ENCODE measurements at regions not wholly inside any gene's neighbourhood (a gene's known extent, or its start where the extent isn't known, plus 50 kb on each side); places are given as distances from the start of the nearest gene placed in this dataset.

GRCh38 chr10:107471911-107472310 is 307.4 kb upstream of the SORCS1 start:
- Mint-ChIP-seq H3K36me3 (ENCODE audit: insufficient read depth, unreplicated experiment) (no peaks in the 10 kb centered on the region), H3K27me3 (ENCODE audit: insufficient read depth, unreplicated experiment) (no peaks in the 10 kb centered on the region), H3K4me1 (ENCODE audit: low read depth, unreplicated experiment) (no peaks in the 10 kb centered on the region), H3K9me3 (ENCODE audit: unreplicated experiment) (no peaks in the 10 kb centered on the region), H3K4me3 (ENCODE audit: unreplicated experiment) (no peak overlapping the region), H3K27ac (ENCODE audit: unreplicated experiment) (no peak overlapping the region)
- no peak for DNase-seq
- Histone ChIP-seq H3K4me3 (ENCODE audit: low read depth, low read length) (no peak overlapping the region), H3K36me3 (ENCODE audit: control insufficient read depth, insufficient read depth, low read length) (no peaks in the 10 kb centered on the region), H3K9me3 (no peaks in the 10 kb centered on the region), H3K27me3 (replicated peaks; ENCODE audit: control insufficient read depth, insufficient read depth, low read length) (no peaks in the 10 kb centered on the region), H3K4me1 (no peaks in the 10 kb centered on the region)
- TF ChIP-seq CTCF (IDR thresholded peaks at IDR 0.05; ENCODE audit: insufficient read depth in 1 of 2, low read depth in 1 of 2, low read length in 1 of 2, severe bottlenecking in 1 of 2, unreplicated experiment in 1 of 2): no peak
- POLR2A ChIA-PET: no interaction called here
- intact Hi-C loops (cut with micrococcal nuclease; ENCODE audit: unreplicated experiment): no loop called here
- CTCF ChIA-PET: no interaction called here
- BruUV-seq (replicated peaks): no TSS peak

DNA sequence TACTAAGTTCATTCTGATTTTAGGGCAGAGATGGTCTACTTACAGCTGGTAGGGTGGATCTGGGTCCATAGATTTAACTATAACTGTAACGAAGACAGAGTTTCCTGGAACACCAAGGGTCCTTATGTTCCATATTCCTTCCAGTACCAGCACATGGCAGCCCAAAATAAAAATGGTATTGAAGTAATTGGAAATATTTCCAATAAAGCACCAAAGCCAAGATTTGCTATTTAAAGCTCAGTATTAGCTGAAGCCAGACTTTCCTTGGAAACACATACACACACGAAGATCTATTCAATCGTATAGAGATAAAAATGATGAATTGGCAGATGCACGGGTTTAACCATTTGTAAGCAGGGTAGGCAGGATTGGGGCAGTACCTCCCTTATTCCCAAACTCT is 289.1 kb upstream of the SORCS1 start:
- BruUV-seq (replicated peaks): no TSS peak

GRCh38 chr10:107451047-107451446 is 286.5 kb upstream of the SORCS1 start:
- TF ChIP-seq CTCF (IDR thresholded peaks at IDR 0.05; ENCODE audit: insufficient read depth in 1 of 2, low read depth in 1 of 2, low read length in 1 of 2, severe bottlenecking in 1 of 2, unreplicated experiment in 1 of 2): no peak
- intact Hi-C loops (cut with micrococcal nuclease; ENCODE audit: unreplicated experiment): no loop called here
- Mint-ChIP-seq H3K4me3 (ENCODE audit: unreplicated experiment) (no peak overlapping the region), H3K36me3 (ENCODE audit: insufficient read depth, unreplicated experiment) (no peaks in the 10 kb centered on the region), H3K27me3 (ENCODE audit: insufficient read depth, unreplicated experiment) (no peaks in the 10 kb centered on the region), H3K4me1 (ENCODE audit: low read depth, unreplicated experiment) (no peaks in the 10 kb centered on the region), H3K9me3 (ENCODE audit: unreplicated experiment) (no peaks in the 10 kb centered on the region), H3K27ac (ENCODE audit: unreplicated experiment) (no peak overlapping the region)
- CTCF ChIA-PET: no interaction called here
- no TSS peak for BruUV-seq (replicated peaks)
- DNase-seq: no peak
- Histone ChIP-seq H3K9me3 (no peaks in the 10 kb centered on the region), H3K4me1 (no peaks in the 10 kb centered on the region), H3K36me3 (ENCODE audit: control insufficient read depth, insufficient read depth, low read length) (no peaks in the 10 kb centered on the region), H3K4me3 (ENCODE audit: low read depth, low read length) (no peak overlapping the region), H3K27me3 (replicated peaks; ENCODE audit: control insufficient read depth, insufficient read depth, low read length) (no peaks in the 10 kb centered on the region)
- POLR2A ChIA-PET: no interaction called here

More for the DNA sequence above, 289.1 kb upstream of the SORCS1 start:
- Histone ChIP-seq H3K4me3 (ENCODE audit: low read depth, low read length) (no peak overlapping the region), H3K27me3 (replicated peaks; ENCODE audit: control insufficient read depth, insufficient read depth, low read length) (no peaks in the 10 kb centered on the region), H3K4me1 (no peaks in the 10 kb centered on the region), H3K36me3 (ENCODE audit: control insufficient read depth, insufficient read depth, low read length) (no peaks in the 10 kb centered on the region), H3K9me3 (no peaks in the 10 kb centered on the region)
- POLR2A ChIA-PET: no interaction called here
- H3K27ac Mint-ChIP-seq (ENCODE audit: unreplicated experiment): no peak overlapping the region
- H3K4me1 Mint-ChIP-seq (ENCODE audit: low read depth, unreplicated experiment): no peaks in the 10 kb centered on the region
- CTCF ChIA-PET: no interaction called here
- no peak for DNase-seq
- H3K9me3 Mint-ChIP-seq (ENCODE audit: unreplicated experiment): no peaks in the 10 kb centered on the region
- intact Hi-C loops (cut with micrococcal nuclease; ENCODE audit: unreplicated experiment): no loop called here
- no peaks in the 10 kb centered on the region for H3K27me3 Mint-ChIP-seq (ENCODE audit: insufficient read depth, unreplicated experiment)
- H3K4me3 Mint-ChIP-seq (ENCODE audit: unreplicated experiment): no peak overlapping the region
- no peak for TF ChIP-seq CTCF (IDR thresholded peaks at IDR 0.05; ENCODE audit: insufficient read depth in 1 of 2, low read depth in 1 of 2, low read length in 1 of 2, severe bottlenecking in 1 of 2, unreplicated experiment in 1 of 2)
- no peaks in the 10 kb centered on the region for H3K36me3 Mint-ChIP-seq (ENCODE audit: insufficient read depth, unreplicated experiment)
